ENCODE measurements at regions not wholly inside any gene's neighbourhood (a gene's known extent, or its start where the extent isn't known, plus 50 kb on each side); places are given as distances from the start of the nearest gene placed in this dataset.

GRCh38 chr3:187844708-187845107, 99.4 kb upstream of the BCL6 start (continued):
- TF ChIP-seq FOXJ3 (CRISPR knock-in tag; IDR thresholded peaks at IDR 0.05; ENCODE audit: borderline replicate concordance), result no peak
- TF ChIP-seq ZNF317 (CRISPR knock-in tag; IDR thresholded peaks at IDR 0.05; ENCODE audit: borderline replicate concordance, low read depth), result no peak
- TF ChIP-seq, protein P1, sequence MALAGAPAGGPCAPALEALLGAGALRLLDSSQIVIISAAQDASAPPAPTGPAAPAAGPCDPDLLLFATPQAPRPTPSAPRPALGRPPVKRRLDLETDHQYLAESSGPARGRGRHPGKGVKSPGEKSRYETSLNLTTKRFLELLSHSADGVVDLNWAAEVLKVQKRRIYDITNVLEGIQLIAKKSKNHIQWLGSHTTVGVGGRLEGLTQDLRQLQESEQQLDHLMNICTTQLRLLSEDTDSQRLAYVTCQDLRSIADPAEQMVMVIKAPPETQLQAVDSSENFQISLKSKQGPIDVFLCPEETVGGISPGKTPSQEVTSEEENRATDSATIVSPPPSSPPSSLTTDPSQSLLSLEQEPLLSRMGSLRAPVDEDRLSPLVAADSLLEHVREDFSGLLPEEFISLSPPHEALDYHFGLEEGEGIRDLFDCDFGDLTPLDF (CRISPR knock-in tag; IDR thresholded peaks at IDR 0.05), result no peak
- TF ChIP-seq, protein P2, sequence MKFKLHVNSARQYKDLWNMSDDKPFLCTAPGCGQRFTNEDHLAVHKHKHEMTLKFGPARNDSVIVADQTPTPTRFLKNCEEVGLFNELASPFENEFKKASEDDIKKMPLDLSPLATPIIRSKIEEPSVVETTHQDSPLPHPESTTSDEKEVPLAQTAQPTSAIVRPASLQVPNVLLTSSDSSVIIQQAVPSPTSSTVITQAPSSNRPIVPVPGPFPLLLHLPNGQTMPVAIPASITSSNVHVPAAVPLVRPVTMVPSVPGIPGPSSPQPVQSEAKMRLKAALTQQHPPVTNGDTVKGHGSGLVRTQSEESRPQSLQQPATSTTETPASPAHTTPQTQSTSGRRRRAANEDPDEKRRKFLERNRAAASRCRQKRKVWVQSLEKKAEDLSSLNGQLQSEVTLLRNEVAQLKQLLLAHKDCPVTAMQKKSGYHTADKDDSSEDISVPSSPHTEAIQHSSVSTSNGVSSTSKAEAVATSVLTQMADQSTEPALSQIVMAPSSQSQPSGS (CRISPR knock-in tag; IDR thresholded peaks at IDR 0.05; ENCODE audit: borderline replicate concordance, low read depth), result no peak

GRCh38 chr3:187845826-187846225, 100.6 kb upstream of the BCL6 start:
- H3K36me3 Mint-ChIP-seq, result no peaks in the 10 kb centered on the region
- TF ChIP-seq TP53 (CRISPR knock-in tag; IDR thresholded peaks at IDR 0.05) (no peak), IRF2 (CRISPR knock-in tag; IDR thresholded peaks at IDR 0.05; ENCODE audit: borderline replicate concordance, low read depth) (no peak), RORB (CRISPR knock-in tag; IDR thresholded peaks at IDR 0.05) (no peak), CREM (CRISPR knock-in tag; IDR thresholded peaks at IDR 0.05) (no peak), SMAD4 (CRISPR knock-in tag; IDR thresholded peaks at IDR 0.05) (no peak), ZNF416 (CRISPR knock-in tag; IDR thresholded peaks at IDR 0.05) (no peak), ZNF671 (CRISPR knock-in tag; IDR thresholded peaks at IDR 0.05) (no peak), ARID4B (CRISPR knock-in tag; IDR thresholded peaks at IDR 0.05; ENCODE audit: borderline replicate concordance) (no peak), GABPB1 (CRISPR knock-in tag; IDR thresholded peaks at IDR 0.05) (no peak), MYBL2 (CRISPR knock-in tag; IDR thresholded peaks at IDR 0.05) (no peak)
- TF ChIP-seq, protein P3, sequence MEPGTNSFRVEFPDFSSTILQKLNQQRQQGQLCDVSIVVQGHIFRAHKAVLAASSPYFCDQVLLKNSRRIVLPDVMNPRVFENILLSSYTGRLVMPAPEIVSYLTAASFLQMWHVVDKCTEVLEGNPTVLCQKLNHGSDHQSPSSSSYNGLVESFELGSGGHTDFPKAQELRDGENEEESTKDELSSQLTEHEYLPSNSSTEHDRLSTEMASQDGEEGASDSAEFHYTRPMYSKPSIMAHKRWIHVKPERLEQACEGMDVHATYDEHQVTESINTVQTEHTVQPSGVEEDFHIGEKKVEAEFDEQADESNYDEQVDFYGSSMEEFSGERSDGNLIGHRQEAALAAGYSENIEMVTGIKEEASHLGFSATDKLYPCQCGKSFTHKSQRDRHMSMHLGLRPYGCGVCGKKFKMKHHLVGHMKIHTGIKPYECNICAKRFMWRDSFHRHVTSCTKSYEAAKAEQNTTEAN (CRISPR knock-in tag; IDR thresholded peaks at IDR 0.05), result no peak
- TF ChIP-seq, protein P4, sequence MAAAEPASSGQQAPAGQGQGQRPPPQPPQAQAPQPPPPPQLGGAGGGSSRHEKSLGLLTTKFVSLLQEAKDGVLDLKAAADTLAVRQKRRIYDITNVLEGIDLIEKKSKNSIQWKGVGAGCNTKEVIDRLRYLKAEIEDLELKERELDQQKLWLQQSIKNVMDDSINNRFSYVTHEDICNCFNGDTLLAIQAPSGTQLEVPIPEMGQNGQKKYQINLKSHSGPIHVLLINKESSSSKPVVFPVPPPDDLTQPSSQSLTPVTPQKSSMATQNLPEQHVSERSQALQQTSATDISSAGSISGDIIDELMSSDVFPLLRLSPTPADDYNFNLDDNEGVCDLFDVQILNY (CRISPR knock-in tag; IDR thresholded peaks at IDR 0.05), result no peak
- TF ChIP-seq, protein P5, sequence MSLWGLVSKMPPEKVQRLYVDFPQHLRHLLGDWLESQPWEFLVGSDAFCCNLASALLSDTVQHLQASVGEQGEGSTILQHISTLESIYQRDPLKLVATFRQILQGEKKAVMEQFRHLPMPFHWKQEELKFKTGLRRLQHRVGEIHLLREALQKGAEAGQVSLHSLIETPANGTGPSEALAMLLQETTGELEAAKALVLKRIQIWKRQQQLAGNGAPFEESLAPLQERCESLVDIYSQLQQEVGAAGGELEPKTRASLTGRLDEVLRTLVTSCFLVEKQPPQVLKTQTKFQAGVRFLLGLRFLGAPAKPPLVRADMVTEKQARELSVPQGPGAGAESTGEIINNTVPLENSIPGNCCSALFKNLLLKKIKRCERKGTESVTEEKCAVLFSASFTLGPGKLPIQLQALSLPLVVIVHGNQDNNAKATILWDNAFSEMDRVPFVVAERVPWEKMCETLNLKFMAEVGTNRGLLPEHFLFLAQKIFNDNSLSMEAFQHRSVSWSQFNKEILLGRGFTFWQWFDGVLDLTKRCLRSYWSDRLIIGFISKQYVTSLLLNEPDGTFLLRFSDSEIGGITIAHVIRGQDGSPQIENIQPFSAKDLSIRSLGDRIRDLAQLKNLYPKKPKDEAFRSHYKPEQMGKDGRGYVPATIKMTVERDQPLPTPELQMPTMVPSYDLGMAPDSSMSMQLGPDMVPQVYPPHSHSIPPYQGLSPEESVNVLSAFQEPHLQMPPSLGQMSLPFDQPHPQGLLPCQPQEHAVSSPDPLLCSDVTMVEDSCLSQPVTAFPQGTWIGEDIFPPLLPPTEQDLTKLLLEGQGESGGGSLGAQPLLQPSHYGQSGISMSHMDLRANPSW (CRISPR knock-in tag; conservative IDR thresholded peaks at IDR 0.05; ENCODE audit: low read depth), result no peak
- CTCF ChIA-PET, result no interaction called here
- ATAC-seq (no peak), DNase-seq (ENCODE audit: low spot score) (no peak)
- H3K4me1 Mint-ChIP-seq, result 0 out of 2 replicates have a peak, but pooled peaks cover 3% of the 10 kb centered on the region
- H3K27ac Mint-ChIP-seq, result no peak overlapping the region
- H3K9me3 Mint-ChIP-seq, result peaks cover 6% of the 10 kb centered on the region
- POLR2A ChIA-PET, result interaction anchor here (0.6 kb wide), 1 partner anchor 10 kb away, joined by 3 read pairs; no protein-coding TSS in a partner anchor
- H3K4me3 Mint-ChIP-seq, result no peak overlapping the region
- H3K27me3 Mint-ChIP-seq (ENCODE audit: low read depth), result no peaks in the 10 kb centered on the region

Data from WTC11 (cell line).